ENCODE measurements at regions not wholly inside any gene's neighbourhood (a gene's known extent, or its start where the extent isn't known, plus 50 kb on each side); places are given as distances from the start of the nearest gene placed in this dataset.
A peak's percentile ranks its signal among the peaks of the same experiment; 100 is the strongest.

GRCh38 chr17:56096026-56096810 lies 57.1 kb upstream of the ANKFN1 start:
- no peak for DNase-seq (ENCODE audit: low spot score)

- no peak for DNase-seq (ENCODE audit: low spot score)
Measured at GRCh38 chr17:56098746-56099145, 54.5 kb upstream of the ANKFN1 start.

- peak; percentile 52 for DNase-seq (ENCODE audit: low spot score)
Measured at GRCh38 chr17:56099649-56100048, 53.6 kb upstream of the ANKFN1 start.
